Lower leg skin (tissue), 4 donors: ENCODE measurements at regions not wholly inside any gene's neighbourhood (a gene's known extent, or its start where the extent isn't known, plus 50 kb on each side); places are given as distances from the start of the nearest gene placed in this dataset.

Source experiments
- DNase-seq, 2 donors: peaks; one replicate each; pipeline ENCODE4 v3.0.0-alpha.2; 2019; ENCODE audit warnings: low spot score in 2 of 2
- H3K4me3 ChIP-seq: fragments of 200-600 bp; sonication (generic); 2 replicates; pipeline ENCODE4 v1.5.1; 2017; ENCODE audit warnings: mild to moderate bottlenecking, low read depth; ENCODE audit not compliant: poor library complexity, severe bottlenecking
- CTCF ChIP-seq, 3 donors: fragments of 450-650 bp; IDR thresholded peaks; one replicate each; pipeline ENCODE4 v1.5.1; 2016; ENCODE audit warnings: antibody characterized with exemption in 3 of 3, mild to moderate bottlenecking in 3 of 3, moderate library complexity in 2 of 3
- POLR2A ChIP-seq, 2 donors: fragments of 450-650 bp; IDR thresholded peaks; one replicate each; pipeline ENCODE4 v1.6.1; 2016 to 2017; ENCODE audit warnings: antibody characterized with exemption in 2 of 2, mild to moderate bottlenecking in 1 of 2, moderate library complexity in 1 of 2
- WGBS, 2 donors: methylation state at CpG; one replicate each; pipeline ENCODE4 v1.1.5; 2018; 5-methylcytosine and 5-hydroxymethylcytosine counted together
- intact Hi-C: fragments of 100-400 bp; cut with DNase I; formaldehyde crosslinking; loops from one replicate; pipeline ENCODE4 v1.15.0; 2023; ENCODE audit warnings: low total_unique reads

GRCh38 chr15:31478702-31479221 is 152.1 kb downstream of the KLF13 start:
- WGBS, 2 donors, result 92 to 94% methylated on average over 13 of the region's 13 CpGs
- H3K4me3 ChIP-seq, result no peak overlapping the region
- peak in 1 of 2 donors; percentile 75 for DNase-seq
- TF ChIP-seq POLR2A (IDR thresholded peaks at IDR 0.05) (no peak), CTCF (IDR thresholded peaks at IDR 0.05) (no peak)
- intact Hi-C loops, result no loop called here

GRCh38 chr15:31480356-31481025 is 153.9 kb downstream of the KLF13 start:
- no peak overlapping the region for H3K4me3 ChIP-seq
- TF ChIP-seq CTCF (IDR thresholded peaks at IDR 0.05) (no peak), POLR2A (IDR thresholded peaks at IDR 0.05) (no peak)
- intact Hi-C loops, result no loop called here
- WGBS, 2 donors, result 46 to 57% methylated on average over 12 of the region's 12 CpGs
- DNase-seq, result peak in 1 of 2 donors; percentile 88

GRCh38 chr15:31481142-31481541 is 154.5 kb downstream of the KLF13 start:
- TF ChIP-seq CTCF (IDR thresholded peaks at IDR 0.05), result no peak
- 55 to 58% methylated on average over 3 of the region's 3 CpGs for WGBS, 2 donors
- DNase-seq, result peak in 1 of 2 donors; percentile 58
- intact Hi-C loops, result no loop called here
- H3K4me3 ChIP-seq, result no peak overlapping the region

GRCh38 chr15:31482122-31482922 is 155.7 kb downstream of the KLF13 start:
- peak in 1 of 2 donors; percentile 85 for DNase-seq
- WGBS, 2 donors, result 93 to 95% methylated on average over 38 of the region's 38 CpGs
- TF ChIP-seq POLR2A (IDR thresholded peaks at IDR 0.05) (no peak), CTCF (IDR thresholded peaks at IDR 0.05) (no peak)
- intact Hi-C loops, result no loop called here
- H3K4me3 ChIP-seq, result no peak overlapping the region

GRCh38 chr15:31483053-31483985 is 156.7 kb downstream of the KLF13 start:
- DNase-seq, result peak in 1 of 2 donors; percentile 85
- TF ChIP-seq POLR2A (IDR thresholded peaks at IDR 0.05), result no peak
- no peak for TF ChIP-seq CTCF (IDR thresholded peaks at IDR 0.05)
- intact Hi-C loops, result no loop called here
- WGBS, 2 donors, result 6% methylated on average over 44 to 46 of the region's 147 CpGs
- H3K4me3 ChIP-seq, result peak overlapping the region; percentile 18
